GM23338 (cell line): ENCODE measurements at regions not wholly inside any gene's neighbourhood (a gene's known extent, or its start where the extent isn't known, plus 50 kb on each side); places are given as distances from the start of the nearest gene placed in this dataset.

Experiments
- CTCF ChIP-seq, 2 experiments: fragments of 200-600 bp in 1 of 2; sonication (generic) in 1 of 2; conservative IDR thresholded peaks; 2 replicates each; pipeline versions ENCODE4 v1.5.1 to v1.6.1; 2016 to 2017; ENCODE audit warnings: antibody characterized with exemption in 2 of 2, low read depth in 2 of 2, mild to moderate bottlenecking in 2 of 2, moderate library complexity in 1 of 2
- EZH2 ChIP-seq: fragments of 200-600 bp; sonication (generic); IDR thresholded peaks from one replicate; pipeline ENCODE4 v1.8.0; 2017; ENCODE audit warnings: antibody characterized with exemption, mild to moderate bottlenecking, low read depth; ENCODE audit not compliant: unreplicated experiment
- JUNB ChIP-seq: IDR thresholded peaks from one replicate; pipeline ENCODE4 v1.6.1; 2016; ENCODE audit warnings: antibody characterized with exemption; ENCODE audit not compliant: unreplicated experiment
- REST ChIP-seq: IDR thresholded peaks from one replicate; pipeline ENCODE4 v1.6.1; 2018; ENCODE audit warnings: antibody characterized with exemption; ENCODE audit not compliant: unreplicated experiment
- ZNF331 ChIP-seq: fragments of 250-450 bp; sonication (Bioruptor Pico); IDR thresholded peaks from 2 replicates; pipeline ENCODE4 v1.5.0; 2020; ENCODE audit warnings: low read depth, mild to moderate bottlenecking, moderate library complexity

GRCh38 chr5:15092801-15093200, 221.2 kb upstream of the ANKH start:
- TF ChIP-seq CTCF (conservative IDR thresholded peaks at IDR 0.05; ENCODE audit: low read depth in 2 of 2): no peak
- TF ChIP-seq ZNF331 (CRISPR knock-in tag): no peak
- no peak for TF ChIP-seq REST
- no peak for TF ChIP-seq JUNB
- TF ChIP-seq EZH2: no peak
